Activated naive CD8-positive, alpha-beta T cell (primary cell): ENCODE measurements at regions not wholly inside any gene's neighbourhood (a gene's known extent, or its start where the extent isn't known, plus 50 kb on each side); places are given as distances from the start of the nearest gene placed in this dataset.

Experiments
- H3K27ac Mint-ChIP-seq: one replicate; pipeline ENCODE4 v1.8.0; 2021; ENCODE audit warnings: mixed read lengths
- H3K27me3 Mint-ChIP-seq: one replicate; pipeline ENCODE4 v1.8.0; 2021; ENCODE audit warnings: mixed read lengths
- H3K36me3 Mint-ChIP-seq: one replicate; pipeline ENCODE4 v1.8.0; 2021; ENCODE audit warnings: mixed read lengths
- H3K4me1 Mint-ChIP-seq: one replicate; pipeline ENCODE4 v1.8.0; 2021; ENCODE audit warnings: low read depth, mixed read lengths
- H3K4me3 Mint-ChIP-seq: one replicate; pipeline ENCODE4 v1.8.0; 2021; ENCODE audit warnings: mild to moderate bottlenecking, mixed read lengths
- H3K9me3 Mint-ChIP-seq: one replicate; pipeline ENCODE4 v1.8.0; 2021; ENCODE audit warnings: low read depth, mixed read lengths

DNA sequence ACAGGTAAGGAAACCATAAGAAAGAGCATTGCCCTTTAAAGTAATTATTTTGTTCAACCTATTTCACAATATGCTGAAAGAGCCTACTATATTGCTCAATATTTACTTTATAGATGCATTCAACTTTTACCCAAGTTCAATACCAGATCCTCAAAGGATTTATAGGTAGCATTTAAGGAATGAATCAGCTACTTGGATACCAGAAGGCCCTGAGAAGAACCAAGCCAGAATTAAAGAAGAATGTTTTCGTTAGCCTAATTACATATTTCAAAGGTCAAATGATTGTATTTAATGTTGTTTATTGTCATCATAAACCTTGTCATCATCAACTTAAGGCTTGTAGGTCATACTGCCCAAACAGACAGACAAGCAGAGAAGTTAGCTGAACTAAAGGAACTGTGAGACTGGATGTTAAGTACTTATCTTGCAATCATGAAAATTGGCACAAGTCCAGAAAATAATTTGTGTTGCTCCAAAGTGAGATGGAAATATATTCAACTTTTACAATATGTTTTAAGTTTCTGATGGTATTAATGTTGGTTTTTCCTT, 636.7 kb downstream of the RFPL4B start:
- Mint-ChIP-seq H3K4me1 (no peaks in the 10 kb centered on the region), H3K9me3 (peaks cover 2% of the 10 kb centered on the region), H3K27me3 (no peaks in the 10 kb centered on the region), H3K27ac (no peak overlapping the region), H3K4me3 (no peak overlapping the region), H3K36me3 (no peaks in the 10 kb centered on the region)

DNA sequence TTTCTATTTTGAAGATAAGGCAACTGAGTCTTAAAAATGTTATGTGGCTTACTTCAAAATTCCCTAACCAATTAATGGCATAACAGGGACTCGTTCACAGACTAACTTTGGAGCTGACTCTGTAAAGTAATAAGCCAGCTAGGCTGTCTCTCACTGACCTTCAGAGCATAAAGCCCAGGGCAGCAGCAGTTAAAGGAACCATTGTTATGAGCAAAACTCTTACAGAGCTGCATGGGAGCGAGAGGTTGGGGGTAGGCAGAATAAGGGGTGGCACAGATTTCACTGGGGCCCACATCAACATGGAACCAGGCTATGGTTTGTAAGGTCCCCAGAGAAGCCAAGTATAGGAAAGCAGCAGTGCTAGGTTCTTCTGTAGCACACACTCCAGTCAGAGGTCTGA, 637.8 kb downstream of the RFPL4B start:
- no peak overlapping the region for H3K27ac Mint-ChIP-seq
- no peaks in the 10 kb centered on the region for H3K27me3 Mint-ChIP-seq
- no peak overlapping the region for H3K4me3 Mint-ChIP-seq
- no peaks in the 10 kb centered on the region for H3K36me3 Mint-ChIP-seq
- no peaks in the 10 kb centered on the region for H3K4me1 Mint-ChIP-seq
- peaks cover 7% of the 10 kb centered on the region for H3K9me3 Mint-ChIP-seq

DNA sequence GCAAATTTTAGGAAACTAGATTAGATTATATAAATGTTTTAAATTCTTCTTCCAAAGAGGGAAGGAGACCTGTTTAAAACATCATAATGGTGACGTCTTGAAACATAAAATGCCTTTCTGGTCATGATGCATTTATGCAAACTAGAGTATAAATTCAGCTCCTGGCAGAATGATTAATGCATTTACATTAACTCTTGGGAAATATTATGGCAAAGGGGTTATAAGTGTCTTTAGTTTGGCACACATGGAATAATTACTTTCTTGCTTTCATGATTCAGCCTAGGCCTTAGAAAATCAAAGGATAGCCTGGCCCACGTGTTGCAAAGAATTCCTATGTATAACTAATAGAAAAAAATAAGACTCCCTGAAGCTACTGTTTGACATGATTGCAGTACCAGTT, 639.2 kb downstream of the RFPL4B start:
- H3K27ac Mint-ChIP-seq: no peak overlapping the region
- H3K27me3 Mint-ChIP-seq: no peaks in the 10 kb centered on the region
- H3K4me1 Mint-ChIP-seq: no peaks in the 10 kb centered on the region

DNA sequence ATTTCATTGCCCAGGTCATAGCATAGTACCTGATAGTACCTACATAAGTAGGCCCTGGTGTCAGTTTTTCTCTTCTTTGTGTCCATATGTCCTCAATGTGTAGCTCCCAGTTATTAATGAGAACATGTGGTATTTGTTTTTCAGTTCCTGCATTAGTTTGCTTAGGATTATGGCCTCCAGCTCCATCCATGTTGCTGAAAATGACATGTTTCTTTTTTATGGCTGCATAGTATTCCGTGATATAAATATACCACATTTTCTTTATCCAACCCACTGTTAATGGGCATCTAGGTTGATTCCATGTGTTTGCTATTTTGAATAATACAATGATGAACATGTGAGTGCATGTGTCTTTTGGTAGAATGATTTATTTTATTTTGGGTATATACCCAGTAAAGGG, 641.6 kb downstream of the RFPL4B start:
- Mint-ChIP-seq H3K27me3 (no peaks in the 10 kb centered on the region), H3K36me3 (no peaks in the 10 kb centered on the region), H3K27ac (no peak overlapping the region), H3K9me3 (peaks cover 17% of the 10 kb centered on the region), H3K4me1 (no peaks in the 10 kb centered on the region), H3K4me3 (no peak overlapping the region)

More for the DNA sequence above, 639.2 kb downstream of the RFPL4B start:
- Mint-ChIP-seq H3K4me3 (no peak overlapping the region), H3K9me3 (peaks cover 14% of the 10 kb centered on the region), H3K36me3 (no peaks in the 10 kb centered on the region)

DNA sequence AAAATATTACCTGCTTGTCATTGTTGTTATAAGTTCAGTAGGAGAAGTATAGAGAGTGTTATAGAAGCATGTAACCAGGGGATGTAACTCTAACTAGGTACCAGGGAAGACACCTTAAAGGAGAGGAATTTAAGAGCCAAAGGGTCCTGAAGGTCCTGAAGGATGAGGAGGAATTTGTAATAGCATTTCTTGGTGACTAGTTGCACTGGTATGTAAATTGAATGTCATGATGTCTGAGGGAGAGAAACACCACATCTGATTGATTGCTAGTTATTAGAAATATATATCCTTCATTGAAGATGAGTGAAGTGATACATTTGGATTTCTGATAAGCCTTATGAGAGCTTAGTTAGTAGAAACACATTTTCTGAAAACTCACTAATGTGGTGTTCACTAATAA, 643.8 kb downstream of the RFPL4B start:
- Mint-ChIP-seq H3K9me3 (peaks cover 17% of the 10 kb centered on the region), H3K4me3 (no peak overlapping the region), H3K27me3 (no peaks in the 10 kb centered on the region), H3K4me1 (no peaks in the 10 kb centered on the region), H3K36me3 (no peaks in the 10 kb centered on the region), H3K27ac (no peak overlapping the region)

DNA sequence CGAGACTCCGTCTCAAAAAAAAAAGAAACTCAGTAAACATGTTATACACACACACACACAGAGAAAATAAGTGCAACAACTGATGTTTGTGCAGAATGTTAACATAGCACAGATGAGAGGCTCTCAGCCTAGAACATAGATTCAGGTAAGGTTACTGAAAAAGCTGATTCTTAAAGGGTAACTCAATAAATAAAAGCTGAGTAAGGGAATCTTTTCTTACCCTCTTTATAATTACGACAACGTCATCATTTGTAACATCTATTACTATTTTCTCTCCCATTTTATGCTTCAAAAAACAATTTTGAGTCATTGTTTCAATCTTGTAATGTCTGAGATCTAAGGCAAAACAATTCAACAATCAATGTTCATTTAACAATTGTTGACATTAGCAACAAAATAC, 644.8 kb downstream of the RFPL4B start:
- H3K27ac Mint-ChIP-seq: no peak overlapping the region
- no peaks in the 10 kb centered on the region for H3K4me1 Mint-ChIP-seq
- H3K4me3 Mint-ChIP-seq: no peak overlapping the region
- peaks cover 15% of the 10 kb centered on the region for H3K9me3 Mint-ChIP-seq
- H3K36me3 Mint-ChIP-seq: no peaks in the 10 kb centered on the region
- H3K27me3 Mint-ChIP-seq: no peaks in the 10 kb centered on the region

DNA sequence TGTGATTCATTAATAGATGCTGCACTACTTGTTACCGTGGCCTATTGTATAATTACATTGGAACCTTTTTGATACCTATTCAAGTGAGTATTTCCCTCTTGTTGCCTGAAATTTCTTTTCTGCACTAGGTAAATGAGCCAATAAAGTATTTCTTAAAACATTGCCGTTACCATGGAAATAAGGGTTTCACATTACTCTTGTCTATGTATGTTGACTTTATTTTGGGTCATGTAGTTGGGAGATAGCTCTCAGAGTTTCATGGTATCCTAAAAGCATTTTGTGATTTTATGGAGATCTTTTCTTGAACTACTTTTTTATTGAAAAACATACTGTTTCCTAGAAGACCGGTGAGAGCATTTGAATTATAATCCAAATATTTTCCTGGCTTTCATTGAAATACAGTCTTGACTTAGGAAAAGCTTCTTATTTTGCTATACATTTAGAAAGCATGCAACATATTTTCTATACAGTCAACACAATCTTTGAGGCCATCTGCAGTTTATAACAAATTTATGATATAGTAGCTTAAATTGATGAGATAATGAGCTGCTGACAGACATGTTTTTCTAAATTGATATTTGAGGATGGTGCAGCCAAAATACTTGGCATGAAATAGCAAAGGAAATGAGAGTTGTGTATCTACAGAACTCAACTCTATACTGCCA, 650.4 kb downstream of the RFPL4B start:
- no peaks in the 10 kb centered on the region for H3K9me3 Mint-ChIP-seq
- H3K27ac Mint-ChIP-seq: no peak overlapping the region
- H3K4me1 Mint-ChIP-seq: no peaks in the 10 kb centered on the region
- H3K27me3 Mint-ChIP-seq: no peaks in the 10 kb centered on the region
- H3K36me3 Mint-ChIP-seq: no peaks in the 10 kb centered on the region
- H3K4me3 Mint-ChIP-seq: no peak overlapping the region

DNA sequence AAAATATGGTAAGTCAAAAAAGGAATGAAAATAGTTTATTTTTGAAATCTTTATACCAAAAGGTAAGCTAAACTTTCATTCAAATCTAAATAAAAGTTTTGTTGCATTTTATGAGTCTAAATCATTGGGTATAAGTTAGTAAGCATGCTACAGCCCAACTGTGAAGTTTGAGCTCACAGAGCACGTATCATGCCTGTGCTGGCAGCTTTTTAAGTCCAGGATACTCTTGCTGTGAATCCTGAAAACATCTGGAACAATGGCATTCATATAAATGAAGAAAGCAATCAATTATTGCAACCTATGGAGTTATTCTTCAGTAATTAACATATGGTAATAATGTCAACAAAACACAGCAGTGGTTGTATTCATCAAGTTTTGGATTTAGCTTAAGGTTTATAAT, 656.9 kb downstream of the RFPL4B start:
- no peak overlapping the region for H3K27ac Mint-ChIP-seq
- no peaks in the 10 kb centered on the region for H3K36me3 Mint-ChIP-seq
- no peak overlapping the region for H3K4me3 Mint-ChIP-seq
- no peaks in the 10 kb centered on the region for H3K27me3 Mint-ChIP-seq
- no peaks in the 10 kb centered on the region for H3K4me1 Mint-ChIP-seq
- H3K9me3 Mint-ChIP-seq: peaks cover 5% of the 10 kb centered on the region

DNA sequence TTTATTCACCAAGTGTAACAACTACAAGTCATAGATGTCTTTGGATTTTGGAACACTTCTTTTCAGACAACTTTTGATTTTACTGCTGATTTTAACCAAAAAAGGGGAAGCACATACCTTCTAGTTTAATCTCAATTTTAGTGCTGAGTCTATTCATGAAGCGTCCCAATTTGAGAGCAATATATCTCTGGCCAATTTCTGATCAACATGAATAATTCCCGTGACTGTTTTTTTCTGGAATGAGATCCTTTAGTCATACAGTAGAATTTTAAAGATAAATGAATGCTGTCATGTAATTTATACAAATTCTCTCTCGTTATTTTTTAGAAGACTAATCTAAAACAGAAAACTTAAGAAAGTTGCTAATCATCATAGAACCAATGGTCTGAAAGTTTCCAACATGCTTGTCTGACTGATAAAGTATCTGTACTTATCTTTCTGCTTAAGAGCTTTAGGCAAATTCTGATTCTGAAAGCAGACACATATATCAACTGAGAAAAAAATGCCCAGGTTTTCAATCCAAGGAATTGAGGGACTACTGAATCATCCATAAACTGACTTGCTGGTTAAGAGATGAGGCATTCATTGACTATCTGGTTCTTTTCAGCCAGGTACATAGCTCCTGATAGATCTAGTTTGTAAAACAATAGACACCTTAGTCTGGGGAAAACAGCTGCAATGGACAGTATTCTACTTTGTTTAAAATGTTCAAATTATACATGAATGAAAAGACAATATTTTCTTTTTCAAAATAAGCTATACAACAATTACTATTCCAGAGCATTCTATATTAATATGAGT, 657.5 kb downstream of the RFPL4B start:
- Mint-ChIP-seq H3K9me3 (peaks cover 5% of the 10 kb centered on the region), H3K4me3 (no peak overlapping the region), H3K27ac (no peak overlapping the region), H3K27me3 (no peaks in the 10 kb centered on the region), H3K4me1 (no peaks in the 10 kb centered on the region), H3K36me3 (no peaks in the 10 kb centered on the region)

DNA sequence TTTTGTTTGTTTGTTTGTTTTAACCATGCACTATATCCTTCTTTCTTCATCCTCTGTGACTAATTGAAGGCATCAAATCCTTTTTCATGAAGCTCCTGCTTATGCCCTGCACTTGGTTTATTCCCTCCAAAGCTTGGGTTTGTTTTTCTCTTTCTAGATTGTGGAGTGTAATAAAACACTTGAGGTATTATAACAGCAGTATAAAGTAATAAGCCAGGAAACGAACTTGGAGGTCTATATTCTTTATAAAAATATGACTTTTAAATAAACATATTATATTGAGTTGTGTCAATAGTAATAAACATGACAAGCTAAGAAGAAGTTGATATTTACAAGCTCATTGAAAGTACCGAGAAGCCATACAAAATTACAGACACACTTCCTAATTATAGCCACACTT, 659.4 kb downstream of the RFPL4B start:
- Mint-ChIP-seq H3K27me3 (no peaks in the 10 kb centered on the region), H3K36me3 (no peaks in the 10 kb centered on the region), H3K4me1 (no peaks in the 10 kb centered on the region), H3K9me3 (peaks cover 5% of the 10 kb centered on the region), H3K27ac (no peak overlapping the region), H3K4me3 (no peak overlapping the region)

DNA sequence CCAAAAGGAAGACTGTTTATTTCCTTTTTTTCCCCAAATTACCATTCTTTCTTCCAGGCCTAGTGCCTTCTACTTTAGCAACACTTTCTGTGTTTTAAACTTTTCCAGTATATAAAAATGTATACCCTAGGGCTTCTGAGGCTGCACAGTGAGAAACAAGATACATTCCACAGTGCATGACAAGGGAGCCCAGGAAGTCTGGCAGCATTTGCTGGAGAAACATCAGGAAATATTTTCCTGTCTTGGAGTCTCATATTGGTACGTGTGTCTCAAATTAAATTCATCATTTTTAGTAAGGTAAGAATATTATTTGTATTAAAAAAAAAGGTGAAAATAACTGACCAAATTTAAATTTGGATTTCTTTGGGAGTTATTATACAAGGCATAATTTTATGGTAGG, 662.6 kb downstream of the RFPL4B start:
- no peaks in the 10 kb centered on the region for H3K36me3 Mint-ChIP-seq

DNA sequence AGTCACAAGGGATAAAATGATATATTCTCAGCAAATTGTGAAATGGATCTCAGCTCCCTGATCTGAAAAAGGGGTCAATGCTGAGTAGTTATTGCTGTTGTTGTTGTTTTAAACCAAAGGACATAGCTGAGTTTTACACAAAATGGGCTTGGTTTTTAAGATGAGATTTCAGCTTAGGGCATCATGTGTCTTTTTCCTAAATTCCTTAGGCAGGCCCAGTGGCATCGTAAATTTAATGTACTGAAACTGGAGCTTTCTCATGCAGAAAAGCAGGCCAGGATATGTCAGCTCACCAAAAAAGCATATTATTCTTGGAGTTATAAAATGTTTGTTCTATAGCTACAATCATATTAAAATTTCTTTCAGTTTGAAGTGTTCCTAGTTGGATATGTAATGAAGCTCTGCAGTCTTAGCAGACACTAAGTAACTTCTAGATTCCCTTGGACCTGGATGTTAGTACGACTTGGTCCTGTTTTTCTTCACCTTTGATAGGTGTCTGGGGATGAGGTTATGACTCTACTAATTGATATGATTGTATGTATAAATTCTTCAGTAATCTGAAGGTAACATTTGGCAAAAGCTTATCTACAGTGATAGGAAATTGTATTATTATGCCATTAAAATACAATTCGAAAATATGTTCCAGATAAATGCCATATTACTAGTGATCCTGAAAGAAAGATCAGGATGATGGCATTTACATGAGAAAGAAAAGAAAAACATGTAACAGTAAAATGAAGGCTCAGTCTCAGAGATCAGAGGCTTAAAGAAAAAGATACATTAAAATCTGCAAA, 663.3 kb downstream of the RFPL4B start:
- H3K9me3 Mint-ChIP-seq: no peaks in the 10 kb centered on the region
- no peaks in the 10 kb centered on the region for H3K36me3 Mint-ChIP-seq
- no peak overlapping the region for H3K27ac Mint-ChIP-seq
- H3K4me1 Mint-ChIP-seq: no peaks in the 10 kb centered on the region
- no peak overlapping the region for H3K4me3 Mint-ChIP-seq
- H3K27me3 Mint-ChIP-seq: no peaks in the 10 kb centered on the region

More for the DNA sequence above, 662.6 kb downstream of the RFPL4B start:
- Mint-ChIP-seq H3K9me3 (peaks cover under 1% of the 10 kb centered on the region), H3K4me1 (no peaks in the 10 kb centered on the region), H3K27me3 (no peaks in the 10 kb centered on the region), H3K27ac (no peak overlapping the region), H3K4me3 (no peak overlapping the region)

DNA sequence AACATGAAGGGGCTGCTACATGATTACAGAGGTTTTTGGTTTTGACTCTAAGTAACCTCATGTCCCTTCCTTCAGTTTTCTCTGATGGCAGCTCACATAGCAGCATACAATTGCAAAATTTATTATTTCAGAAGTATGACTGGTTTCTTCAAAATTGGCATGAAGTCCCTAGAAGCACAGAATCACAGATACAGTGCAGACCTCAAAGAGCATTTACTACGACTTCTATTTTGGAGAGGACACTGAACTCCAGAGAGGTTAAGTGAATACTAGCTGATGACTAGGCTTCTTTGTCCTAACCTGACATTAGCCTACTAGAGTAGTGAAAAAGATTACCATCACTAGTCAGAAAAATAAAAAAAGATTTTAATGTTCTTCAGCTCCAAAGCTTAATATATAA, 664.3 kb downstream of the RFPL4B start:
- H3K4me3 Mint-ChIP-seq: no peak overlapping the region
- H3K4me1 Mint-ChIP-seq: no peaks in the 10 kb centered on the region
- H3K27ac Mint-ChIP-seq: no peak overlapping the region
- peaks cover under 1% of the 10 kb centered on the region for H3K9me3 Mint-ChIP-seq
- H3K36me3 Mint-ChIP-seq: no peaks in the 10 kb centered on the region
- H3K27me3 Mint-ChIP-seq: no peaks in the 10 kb centered on the region

DNA sequence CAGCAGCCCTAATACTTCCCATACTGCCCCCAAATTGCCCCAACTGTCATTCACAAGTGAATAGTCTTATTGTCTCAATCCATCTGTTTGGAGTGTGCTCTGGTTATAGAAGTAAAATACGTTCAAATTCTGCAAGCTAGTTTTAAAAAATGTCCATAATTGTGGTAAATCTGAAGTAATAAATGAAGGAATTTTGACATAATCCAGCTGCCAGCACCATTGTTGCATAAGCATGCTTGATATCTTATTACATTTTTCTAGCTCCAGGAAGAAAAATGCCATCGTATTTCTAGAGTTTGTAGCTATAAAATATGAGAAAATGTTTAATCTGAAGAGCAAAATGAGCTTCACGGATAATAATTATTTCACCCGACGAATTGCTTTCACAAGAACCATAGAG, 664.7 kb downstream of the RFPL4B start:
- H3K9me3 Mint-ChIP-seq: peaks cover 4% of the 10 kb centered on the region
- no peaks in the 10 kb centered on the region for H3K27me3 Mint-ChIP-seq
- no peaks in the 10 kb centered on the region for H3K4me1 Mint-ChIP-seq
- no peaks in the 10 kb centered on the region for H3K36me3 Mint-ChIP-seq
- no peak overlapping the region for H3K27ac Mint-ChIP-seq
- no peak overlapping the region for H3K4me3 Mint-ChIP-seq

DNA sequence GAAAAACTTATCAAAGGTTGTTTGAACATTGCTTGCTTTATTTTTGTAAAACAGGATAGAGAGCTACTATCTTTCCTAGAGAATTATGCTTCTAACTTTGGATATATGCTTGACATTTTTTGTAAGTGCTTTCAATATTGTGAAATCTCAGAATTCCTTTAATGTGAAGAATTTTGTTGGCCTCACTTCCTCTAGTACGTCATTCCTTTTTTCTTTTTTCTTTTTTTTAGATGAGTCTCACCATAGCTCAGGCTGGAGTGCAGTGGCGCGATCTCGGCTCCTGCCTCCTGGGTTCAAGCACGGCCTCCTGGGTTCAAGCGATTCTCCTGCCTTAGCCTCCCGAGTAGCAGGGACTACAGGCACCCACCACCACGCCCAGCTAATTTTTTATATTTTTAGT, 668.1 kb downstream of the RFPL4B start:
- Mint-ChIP-seq H3K9me3 (peaks cover 4% of the 10 kb centered on the region), H3K27me3 (no peaks in the 10 kb centered on the region), H3K4me1 (no peaks in the 10 kb centered on the region), H3K27ac (no peak overlapping the region), H3K36me3 (no peaks in the 10 kb centered on the region), H3K4me3 (no peak overlapping the region)
